RWPE1 (cell line): ENCODE measurements at regions not wholly inside any gene's neighbourhood (a gene's known extent, or its start where the extent isn't known, plus 50 kb on each side); places are given as distances from the start of the nearest gene placed in this dataset.
"Not testable (repeated sequence)": the region's sequence is repeated elsewhere in the genome, so short reads cannot be mapped to it uniquely, and the experiment has no call there.

Experiments used
- CTCF ChIA-PET: fragments of 350-600 bp; sonication (Branson Sonifier 250); formaldehyde crosslinking; extraction: SDS; loops from one replicate; lab custom pipeline; 2021; lab: Yijun Ruan, JAX
- POLR2A ChIA-PET: fragments of 400-600 bp; formaldehyde crosslinking; extraction: SDS; loops from one replicate; lab custom pipeline; 2020; ENCODE audit warnings: antibody characterized with exemption; ENCODE audit not compliant: low non-redundant PET; lab: Yijun Ruan, JAX
- DNase-seq: peaks from one replicate; pipeline ENCODE4 v3.0.0; 2012; ENCODE audit warnings: low spot score
- H3K27ac ChIP-seq: fragments of 450-650 bp; 2 replicates; pipeline ENCODE4 v1.5.1; 2017
- CTCF ChIP-seq: fragments of 450-650 bp; conservative IDR thresholded peaks from 2 replicates; pipeline ENCODE4 v1.5.1; 2017; ENCODE audit warnings: low read depth, mild to moderate bottlenecking

GRCh38 chr3:182644790-182645433 lies 148.4 kb upstream of the ATP11B start:
- no peak overlapping the region for H3K27ac ChIP-seq

GRCh38 chr3:182650568-182651128 lies 142.7 kb upstream of the ATP11B start:
- POLR2A ChIA-PET: no interaction called here
- no peak for DNase-seq
- no peak for TF ChIP-seq CTCF
- no peak overlapping the region for H3K27ac ChIP-seq
- CTCF ChIA-PET: no interaction called here

More at GRCh38 chr3:182644790-182645433, 148.4 kb upstream of the ATP11B start:
- POLR2A ChIA-PET: no interaction called here
- CTCF ChIA-PET: interaction anchor here (0.6 kb wide), 3 partner anchors 20 to 1218 kb away, joined by 3 to 4 read pairs (median 3); no protein-coding TSS in a partner anchor
- peak; percentile 61 for DNase-seq
- no peak for TF ChIP-seq CTCF

GRCh38 chr3:182651461-182651860 lies 141.8 kb upstream of the ATP11B start:
- DNase-seq: no peak
- H3K27ac ChIP-seq: no peak overlapping the region
- TF ChIP-seq CTCF: no peak
- POLR2A ChIA-PET: no interaction called here
- CTCF ChIA-PET: interaction anchor here (0.6 kb wide), 1 partner anchor 731 kb away, joined by 3 read pairs; no protein-coding TSS in a partner anchor

GRCh38 chr3:182653065-182653464 lies 140.2 kb upstream of the ATP11B start:
- POLR2A ChIA-PET, H3K27ac ChIP-seq: not testable (repeated sequence)
- CTCF ChIA-PET: interaction anchor here (0.6 kb wide), 1 partner anchor 17 kb away, joined by 3 read pairs; no protein-coding TSS in a partner anchor

GRCh38 chr3:182668541-182668940 lies 124.8 kb upstream of the ATP11B start:
- no peak overlapping the region; the same call in 1 of the 2 replicates for H3K27ac ChIP-seq
- ChIA-PET CTCF (no interaction called here), POLR2A (no interaction called here)
- TF ChIP-seq CTCF: no peak
- DNase-seq: peak; percentile 73

More at GRCh38 chr3:182653065-182653464, 140.2 kb upstream of the ATP11B start:
- DNase-seq: not testable (repeated sequence)

GRCh38 chr3:182668974-182669373 lies 124.3 kb upstream of the ATP11B start:
- peak; percentile 28 for DNase-seq
- H3K27ac ChIP-seq: no peak overlapping the region
- ChIA-PET POLR2A (no interaction called here), CTCF (no interaction called here)
- TF ChIP-seq CTCF: no peak

- DNase-seq: no peak
- TF ChIP-seq CTCF: no peak
- CTCF ChIA-PET: interaction anchor here (0.6 to 0.7 kb wide), 3 partner anchors 32 to 49 kb away, joined by 3 to 4 read pairs (median 3); no protein-coding TSS in a partner anchor
- H3K27ac ChIP-seq: no peak overlapping the region
- POLR2A ChIA-PET: no interaction called here
Observed at GRCh38 chr3:182671541-182671940, 121.8 kb upstream of the ATP11B start.
